Mucosa of descending colon (tissue), 3 donors: ENCODE measurements at regions not wholly inside any gene's neighbourhood (a gene's known extent, or its start where the extent isn't known, plus 50 kb on each side); places are given as distances from the start of the nearest gene placed in this dataset.

ENCODE experiments used
- ATAC-seq: fragments of 200-7000 bp; cut with Tn5 transposase; one replicate; pipeline ENCODE4 v1.9.1; 2020; ENCODE audit warnings: mild to moderate bottlenecking, moderate library complexity
- DNase-seq, 3 donors: peaks; one replicate each; pipeline ENCODE4 v3.0.0-alpha.2; 2020
- H3K36me3 ChIP-seq: fragments of 200-600 bp; one replicate; pipeline ENCODE4 v1.8.0; 2021; ENCODE audit warnings: low read depth, mild to moderate bottlenecking
- H3K4me1 ChIP-seq: fragments of 200-600 bp; one replicate; pipeline ENCODE4 v1.8.0; 2021; ENCODE audit warnings: low read depth, mild to moderate bottlenecking
- H3K4me3 ChIP-seq: fragments of 200-600 bp; one replicate; pipeline ENCODE4 v1.8.0; 2021; ENCODE audit warnings: mild to moderate bottlenecking
- H3K9me3 ChIP-seq: fragments of 200-600 bp; one replicate; pipeline ENCODE4 v1.8.0; 2021; ENCODE audit warnings: mild to moderate bottlenecking
- CTCF ChIP-seq: fragments of 200-600 bp; IDR thresholded peaks from one replicate; pipeline ENCODE4 v1.8.0; 2022; ENCODE audit warnings: antibody characterized with exemption, mild to moderate bottlenecking
- intact Hi-C, 2 donors: fragments of 100-400 bp; cut with DNase I in 1 of 2; cut with micrococcal nuclease in 1 of 2; formaldehyde crosslinking; loops; one replicate each; pipeline versions ENCODE4 v1.11.0 to v1.11.1; 2022; cut with DNase I, micrococcal nuclease
- donor health status: DM: no; HTN: no; CAD: no; lungs with moderate emphysema.
- donor health status: DM: no; HTN: no; CAD: no.
- donor health status: DM: no; HTN: yes; CAD: no.

GRCh38 chr5:7087719-7088297 is 308.1 kb upstream of the ADCY2 start:
- TF ChIP-seq CTCF = no peak

GRCh38 chr5:7088849-7089248 is 307.1 kb upstream of the ADCY2 start:
- ATAC-seq (no peak), DNase-seq (no peak)
- intact Hi-C loops = no loop called here
- H3K36me3 ChIP-seq = no peaks in the 10 kb centered on the region
- TF ChIP-seq CTCF = no peak
- no peak overlapping the region for H3K4me3 ChIP-seq
- H3K9me3 ChIP-seq = no peaks in the 10 kb centered on the region
- H3K4me1 ChIP-seq = no peaks in the 10 kb centered on the region

More at GRCh38 chr5:7087719-7088297, 308.1 kb upstream of the ADCY2 start:
- Histone ChIP-seq H3K36me3 (no peaks in the 10 kb centered on the region), H3K9me3 (no peaks in the 10 kb centered on the region), H3K4me3 (no peak overlapping the region), H3K4me1 (no peaks in the 10 kb centered on the region)
- intact Hi-C loops = no loop called here
- DNase-seq (peak in 2 of 3 donors; percentile 22 to 34), ATAC-seq (peak; percentile 23)

- ATAC-seq = no peak
- Histone ChIP-seq H3K4me3 (no peak overlapping the region), H3K9me3 (no peaks in the 10 kb centered on the region), H3K4me1 (no peaks in the 10 kb centered on the region), H3K36me3 (no peaks in the 10 kb centered on the region)
- peak in 1 of 3 donors; percentile 21 for DNase-seq
- TF ChIP-seq CTCF = no peak
- intact Hi-C loops = no loop called here
Observed at GRCh38 chr5:7094626-7095025, 301.3 kb upstream of the ADCY2 start.

GRCh38 chr5:7096294-7096693 is 299.6 kb upstream of the ADCY2 start:
- TF ChIP-seq CTCF = no peak
- Histone ChIP-seq H3K4me3 (no peak overlapping the region), H3K36me3 (no peaks in the 10 kb centered on the region), H3K9me3 (no peaks in the 10 kb centered on the region), H3K4me1 (no peaks in the 10 kb centered on the region)
- intact Hi-C loops = no loop called here
- no peak for DNase-seq
- ATAC-seq = no peak

- no peak for TF ChIP-seq CTCF
- intact Hi-C loops = no loop called here
- Histone ChIP-seq H3K4me3 (no peak overlapping the region), H3K36me3 (no peaks in the 10 kb centered on the region), H3K9me3 (no peaks in the 10 kb centered on the region), H3K4me1 (no peaks in the 10 kb centered on the region)
- ATAC-seq (no peak), DNase-seq (no peak)
Observed at GRCh38 chr5:7105358-7105757, 290.6 kb upstream of the ADCY2 start.

- Histone ChIP-seq H3K9me3 (no peaks in the 10 kb centered on the region), H3K36me3 (no peaks in the 10 kb centered on the region), H3K4me3 (no peak overlapping the region), H3K4me1 (no peaks in the 10 kb centered on the region)
- no peak for TF ChIP-seq CTCF
- ATAC-seq (no peak), DNase-seq (no peak)
- intact Hi-C loops = no loop called here
Observed at GRCh38 chr5:7117961-7118360, 278.0 kb upstream of the ADCY2 start.
